ENCODE measurements at regions not wholly inside any gene's neighbourhood (a gene's known extent, or its start where the extent isn't known, plus 50 kb on each side); places are given as distances from the start of the nearest gene placed in this dataset.

GRCh38 chrX:124719060-124719459, 372.7 kb downstream of the SH2D1A start:
- TF ChIP-seq EZH2 (IDR thresholded peaks at IDR 0.05; ENCODE audit: low read length, unreplicated experiment) (no peak), CTCF (conservative IDR thresholded peaks at IDR 0.05; ENCODE audit: low read depth, low read length) (no peak), EZH2phosphoT487 (IDR thresholded peaks at IDR 0.05; ENCODE audit: borderline replicate concordance, low read length) (no peak)
- CTCF ChIA-PET: no interaction called here
- no peaks in the 10 kb centered on the region for H3K79me2 ChIP-seq (ENCODE audit: low read length)

GRCh38 chrX:124720532-124720931, 374.2 kb downstream of the SH2D1A start:
- no peak for ATAC-seq
- CTCF ChIA-PET: interaction anchor here (0.6 kb wide), 1 partner anchor 26 kb away, joined by 4 read pairs; no protein-coding TSS in a partner anchor

More at GRCh38 chrX:124719060-124719459, 372.7 kb downstream of the SH2D1A start:
- H3K9ac ChIP-seq (ENCODE audit: low read length): no peak overlapping the region
- no peaks in the 10 kb centered on the region for H3K9me3 ChIP-seq (ENCODE audit: low read length)
- no peak overlapping the region for H2AFZ ChIP-seq (ENCODE audit: low read length)
- H3K36me3 ChIP-seq (ENCODE audit: low read depth, low read length): no peaks in the 10 kb centered on the region
- no TSS peak for BruUV-seq (replicated peaks)
- DNase-seq (no peak), ATAC-seq (no peak)
- H3K27me3 ChIP-seq (ENCODE audit: low read length): no peaks in the 10 kb centered on the region
- no peak overlapping the region for H3K27ac ChIP-seq (ENCODE audit: low read length)
- no peaks in the 10 kb centered on the region for H3K4me1 ChIP-seq (ENCODE audit: insufficient read depth, low read length)
- no peaks in the 10 kb centered on the region for H4K20me1 ChIP-seq (ENCODE audit: low read length)
- POLR2A ChIA-PET (ENCODE audit: unreplicated experiment): no interaction called here
- intact Hi-C loops (cut with micrococcal nuclease): no loop called here
- no peaks in the 10 kb centered on the region for H3F3A ChIP-seq (ENCODE audit: low read length, unreplicated experiment)
- H3K9me2 ChIP-seq (replicated peaks; ENCODE audit: low read length): no peaks in the 10 kb centered on the region
- H3K4me3 ChIP-seq (ENCODE audit: low read length): no peak overlapping the region
- no peak overlapping the region for H3K4me2 ChIP-seq (ENCODE audit: low read length)

More at GRCh38 chrX:124720532-124720931, 374.2 kb downstream of the SH2D1A start:
- Histone ChIP-seq H3K27me3 (ENCODE audit: low read length) (no peaks in the 10 kb centered on the region), H3K9me2 (replicated peaks; ENCODE audit: low read length) (no peaks in the 10 kb centered on the region), H3K9me3 (ENCODE audit: low read length) (no peaks in the 10 kb centered on the region), H2AFZ (ENCODE audit: low read length) (no peak overlapping the region), H3K27ac (ENCODE audit: low read length) (no peak overlapping the region), H3K4me3 (ENCODE audit: low read length) (no peak overlapping the region), H3K9ac (ENCODE audit: low read length) (no peak overlapping the region), H3K4me1 (ENCODE audit: insufficient read depth, low read length) (no peaks in the 10 kb centered on the region), H3F3A (ENCODE audit: low read length, unreplicated experiment) (no peaks in the 10 kb centered on the region), H3K4me2 (ENCODE audit: low read length) (no peak overlapping the region), H4K20me1 (ENCODE audit: low read length) (no peaks in the 10 kb centered on the region), H3K36me3 (ENCODE audit: low read depth, low read length) (no peaks in the 10 kb centered on the region), H3K79me2 (ENCODE audit: low read length) (no peaks in the 10 kb centered on the region)
- POLR2A ChIA-PET (ENCODE audit: unreplicated experiment): no interaction called here
- no peak for TF ChIP-seq EZH2 (IDR thresholded peaks at IDR 0.05; ENCODE audit: low read length, unreplicated experiment)
- no peak for TF ChIP-seq CTCF (conservative IDR thresholded peaks at IDR 0.05; ENCODE audit: low read depth, low read length)
- TF ChIP-seq EZH2phosphoT487 (IDR thresholded peaks at IDR 0.05; ENCODE audit: borderline replicate concordance, low read length): no peak
- intact Hi-C loops (cut with micrococcal nuclease): no loop called here
- no peak for DNase-seq
- BruUV-seq (replicated peaks): no TSS peak

Measured in PC-3 (cell line).